Left cardiac atrium (tissue), 4 donors: ENCODE measurements at regions not wholly inside any gene's neighbourhood (a gene's known extent, or its start where the extent isn't known, plus 50 kb on each side); places are given as distances from the start of the nearest gene placed in this dataset.
"Not testable (repeated sequence)": the region's sequence is repeated elsewhere in the genome, so short reads cannot be mapped to it uniquely, and the experiment has no call there.

Source experiments
- ATAC-seq, 2 donors: fragments of 200-7000 bp; cut with Tn5 transposase; one replicate each; pipeline ENCODE4 v1.9.1; 2020; ENCODE audit warnings: mild to moderate bottlenecking in 2 of 2, moderate library complexity in 2 of 2
- DNase-seq: peaks from one replicate; pipeline ENCODE4 v3.0.0-alpha.2; 2020
- intact Hi-C, 2 donors: fragments of 100-400 bp; cut with DNase I; formaldehyde crosslinking; loops; one replicate each; pipeline versions ENCODE4 v1.14.1 to v1.15.1; 2022 to 2023
- donor health status: DM: no; HTN: yes; CAD: no.
- donor health status: DM: no; HTN: yes; CAD: no; lungs with severe emphysema.
- donor health status: DM: yes; HTN: yes; CAD: no.
- donor health status: Dilated cardiomyopathy.

- no peak for DNase-seq
- no peak for ATAC-seq
- intact Hi-C loops = no loop called here
Observed at GRCh38 chr21:14673649-14674048, 127.5 kb upstream of the SAMSN1 start.

DNA sequence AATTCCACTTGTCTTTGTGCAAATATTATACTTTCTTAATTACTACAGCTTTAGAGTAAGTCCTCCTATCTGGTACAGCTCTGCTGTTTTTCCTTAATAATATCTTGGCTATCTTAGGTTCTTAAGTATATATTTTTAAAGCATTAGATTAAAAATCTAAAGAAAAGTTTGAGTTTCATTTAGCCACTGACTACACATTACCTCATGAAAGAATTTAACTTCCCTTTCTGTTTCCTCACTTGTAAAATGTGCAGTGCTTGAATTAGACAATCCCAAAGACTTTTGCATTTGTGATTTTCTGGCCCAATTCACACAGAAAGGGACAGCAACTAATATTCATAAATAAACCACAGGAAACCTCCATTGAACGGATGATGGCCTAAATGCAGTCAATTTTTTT, 126.4 kb upstream of the SAMSN1 start:
- intact Hi-C loops = no loop called here
- no peak for DNase-seq

DNA sequence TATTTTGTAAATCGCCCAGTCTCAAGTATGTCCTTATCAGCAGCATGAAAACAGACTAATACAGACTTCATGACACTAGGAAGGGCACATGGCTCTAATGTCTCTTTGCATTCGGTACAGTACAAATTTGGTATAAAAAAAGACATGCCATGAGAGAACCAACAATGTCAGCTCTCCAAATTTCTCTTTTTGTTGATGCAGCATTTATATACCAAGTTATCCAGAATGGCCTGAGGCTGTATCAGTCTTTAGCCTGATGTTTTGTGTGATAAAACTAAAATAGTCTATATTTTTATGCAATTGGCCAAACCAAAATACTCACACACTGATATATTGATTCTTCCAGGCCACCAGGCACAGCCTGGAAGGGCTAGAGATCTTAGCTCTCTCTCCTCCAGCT, 124.3 kb upstream of the SAMSN1 start:
- no peak for ATAC-seq
- DNase-seq = no peak
- intact Hi-C loops = no loop called here

More for the DNA sequence above, 126.4 kb upstream of the SAMSN1 start:
- ATAC-seq = no peak

DNA sequence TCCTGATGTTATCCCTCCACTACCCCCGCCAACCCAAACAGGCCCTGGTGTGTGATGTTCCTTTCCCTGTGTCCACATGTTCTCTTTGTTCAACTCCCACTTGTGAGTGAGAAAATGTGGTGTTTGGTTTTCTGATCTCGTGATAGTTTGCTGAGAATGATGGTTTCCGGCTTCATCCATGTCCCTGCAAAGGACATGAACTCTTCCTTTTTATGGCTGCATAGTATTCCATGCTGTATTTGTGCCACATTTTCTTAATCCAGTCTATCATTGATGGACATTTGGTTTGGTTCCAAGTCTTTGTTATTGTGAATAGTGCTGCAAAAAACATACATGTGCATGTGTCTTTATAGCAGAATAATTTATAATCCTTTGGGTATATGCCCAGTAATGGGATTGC, 123.0 kb upstream of the SAMSN1 start:
- intact Hi-C loops, ATAC-seq: not testable (repeated sequence)

GRCh38 chr21:14657241-14658008, 111.3 kb upstream of the SAMSN1 start:
- ATAC-seq (no peak), DNase-seq (no peak)
- intact Hi-C loops = no loop called here

More for the DNA sequence above, 123.0 kb upstream of the SAMSN1 start:
- DNase-seq = not testable (repeated sequence)

- no peak for ATAC-seq
- intact Hi-C loops = no loop called here
- no peak for DNase-seq
Observed at GRCh38 chr21:14646893-14647292, 100.8 kb upstream of the SAMSN1 start.

- intact Hi-C loops = no loop called here
- DNase-seq (no peak), ATAC-seq (no peak)
Observed at GRCh38 chr21:14645702-14646101, 99.6 kb upstream of the SAMSN1 start.

GRCh38 chr21:14632359-14632758, 86.2 kb upstream of the SAMSN1 start:
- DNase-seq (no peak), ATAC-seq (no peak)
- intact Hi-C loops = no loop called here

GRCh38 chr21:14630556-14631069, 84.5 kb upstream of the SAMSN1 start:
- no peak for DNase-seq
- ATAC-seq = no peak
- intact Hi-C loops = no loop called here

DNA sequence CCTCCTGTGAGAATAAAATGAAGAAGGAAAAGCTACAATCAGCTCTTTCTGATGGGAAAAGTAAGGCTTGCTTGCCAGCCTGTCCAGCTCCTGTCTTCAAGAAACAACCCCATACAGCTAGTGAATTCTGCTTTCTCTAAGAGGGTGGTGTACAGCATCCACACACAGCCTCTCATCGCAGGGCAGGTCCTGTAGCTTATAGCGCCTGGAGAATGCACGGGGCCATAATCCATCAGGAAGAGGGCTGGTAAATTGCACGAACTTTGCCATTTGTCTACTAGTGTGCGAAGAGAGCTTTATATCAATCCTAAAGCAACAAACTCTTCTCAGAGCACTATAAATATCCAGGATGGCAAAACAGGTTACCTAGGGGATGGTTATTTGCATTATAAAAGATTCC, 83.3 kb upstream of the SAMSN1 start:
- no peak for DNase-seq
- no peak for ATAC-seq
- intact Hi-C loops = no loop called here

GRCh38 chr21:14623079-14623478, 77.0 kb upstream of the SAMSN1 start:
- DNase-seq, ATAC-seq, intact Hi-C loops: not testable (repeated sequence)

DNA sequence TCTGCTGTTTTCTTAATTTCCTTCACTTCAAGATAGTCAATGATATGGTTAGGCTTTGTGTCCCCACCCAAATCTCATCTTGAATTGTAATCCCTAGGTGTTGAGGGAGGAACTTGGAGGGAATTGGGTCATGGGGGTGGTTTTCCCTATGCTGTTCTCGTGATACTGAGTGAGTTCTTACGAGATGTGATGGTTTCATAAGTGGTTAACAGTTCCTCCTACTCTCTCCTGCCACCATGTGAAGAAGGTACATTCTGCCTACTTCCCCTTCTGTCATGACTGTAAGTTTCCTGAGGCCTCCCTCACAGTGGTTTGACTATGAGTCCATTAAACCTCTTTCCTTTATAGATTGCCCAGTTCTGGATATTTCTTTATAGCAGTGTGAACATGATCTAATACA, 74.0 kb upstream of the SAMSN1 start:
- DNase-seq = no peak
- intact Hi-C loops = no loop called here
- ATAC-seq = no peak

DNA sequence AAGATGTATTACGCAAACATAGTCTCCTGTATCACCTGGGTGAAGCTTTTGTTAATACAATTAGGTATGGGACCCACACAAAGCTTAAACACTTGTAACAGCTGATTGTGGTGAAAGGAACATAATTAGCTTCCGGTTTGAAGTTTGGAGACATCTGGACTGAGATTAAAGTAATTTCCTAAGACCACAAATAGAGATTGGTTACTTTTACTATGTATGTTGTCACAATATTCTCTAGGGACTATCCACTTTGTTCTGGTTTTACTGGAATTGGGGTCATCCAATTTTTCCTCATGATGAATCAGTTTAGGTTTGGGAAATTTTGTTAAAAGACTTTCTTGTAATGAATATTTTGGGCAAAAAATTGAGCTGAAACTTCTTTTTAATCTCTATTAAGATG, 71.8 kb upstream of the SAMSN1 start:
- DNase-seq (no peak), ATAC-seq (no peak)
- intact Hi-C loops = no loop called here

GRCh38 chr21:14617040-14617393, 70.9 kb upstream of the SAMSN1 start:
- ATAC-seq (no peak), DNase-seq (no peak)
- intact Hi-C loops = no loop called here

- DNase-seq (no peak), ATAC-seq (no peak)
- intact Hi-C loops = no loop called here
Observed at GRCh38 chr21:14616380-14617039, 70.4 kb upstream of the SAMSN1 start.

DNA sequence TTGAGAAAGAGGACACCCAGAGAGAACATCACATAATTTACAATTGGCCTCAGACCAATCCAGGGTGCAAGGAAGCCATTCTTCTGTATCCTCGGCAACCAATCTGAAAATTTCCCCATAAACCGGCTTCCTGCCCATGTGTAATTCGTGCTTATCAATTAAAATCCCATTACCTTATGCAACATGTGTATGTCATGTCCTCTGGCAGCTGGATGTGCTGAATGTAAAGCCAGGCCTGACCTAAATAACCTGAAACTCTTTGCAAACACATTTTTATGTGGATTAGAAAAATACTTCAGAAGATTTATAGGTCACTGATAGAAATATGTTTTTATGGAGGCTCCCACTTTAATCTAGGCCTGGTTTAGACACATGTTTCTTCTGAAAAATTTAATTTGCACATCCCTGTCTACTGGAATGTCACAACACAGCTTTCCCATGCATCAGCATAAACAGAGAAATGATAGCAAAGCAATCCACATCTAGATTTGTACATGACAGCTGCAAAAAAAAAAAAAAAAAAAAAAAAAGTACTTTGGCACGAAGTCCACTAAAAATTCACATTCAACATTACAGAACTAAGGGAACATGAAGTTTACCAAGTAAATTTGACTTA, 69.4 kb upstream of the SAMSN1 start:
- ATAC-seq = no peak
- intact Hi-C loops = no loop called here

DNA sequence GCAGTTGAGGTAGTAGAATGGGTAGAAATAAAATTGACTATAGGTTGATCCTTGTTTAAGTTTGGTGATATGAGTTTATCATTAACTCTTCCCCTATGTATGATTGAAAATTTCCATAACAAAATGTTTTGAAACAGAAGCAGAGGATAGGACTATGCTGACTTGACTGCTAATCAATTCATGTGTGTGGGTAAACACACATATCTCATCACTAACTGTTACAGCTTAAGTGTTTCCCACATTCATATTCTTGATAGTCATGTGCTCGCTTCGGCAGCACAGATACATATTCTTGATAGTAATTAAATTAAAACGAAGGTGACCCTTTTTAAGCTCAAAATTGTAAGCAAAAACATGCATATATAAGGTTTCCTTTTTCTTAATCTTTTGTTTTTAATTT, 68.2 kb upstream of the SAMSN1 start:
- intact Hi-C loops = no loop called here

More for the DNA sequence above, 69.4 kb upstream of the SAMSN1 start:
- DNase-seq = no peak

DNA sequence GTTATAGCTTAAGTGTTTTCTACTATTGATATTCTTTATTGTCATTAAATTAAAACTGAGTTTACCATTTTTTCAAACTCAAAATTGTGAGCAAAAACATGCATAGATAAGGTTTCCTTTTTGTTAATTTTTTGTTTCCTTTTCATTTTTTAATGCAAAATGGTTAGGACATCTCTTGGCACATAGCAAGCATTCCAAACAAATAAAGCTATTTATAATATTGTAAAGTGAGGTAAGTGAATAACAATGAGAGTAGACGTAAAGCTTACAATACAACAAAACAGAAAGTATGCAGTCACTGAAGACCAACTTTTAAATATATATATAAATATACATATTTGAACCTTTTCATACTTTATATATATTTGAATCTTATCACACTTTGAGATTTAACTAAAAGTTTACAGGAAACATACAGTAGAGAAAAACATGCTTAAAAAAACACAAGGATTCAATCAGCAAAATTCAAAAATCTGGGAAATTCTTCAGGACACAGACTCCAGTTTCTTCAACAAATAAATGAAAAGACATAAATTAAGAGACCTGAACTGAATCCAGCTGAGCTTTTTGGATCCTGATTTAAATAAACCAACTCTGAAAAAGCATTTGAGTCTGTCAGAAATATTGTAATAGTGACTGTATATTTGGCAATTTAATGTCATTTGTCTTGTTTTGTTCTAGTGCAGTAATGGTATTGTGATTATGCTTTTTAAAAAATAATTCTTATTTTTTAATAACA, 67.5 kb upstream of the SAMSN1 start:
- no peak for DNase-seq
- intact Hi-C loops = no loop called here
- no peak for ATAC-seq

More for the DNA sequence above, 68.2 kb upstream of the SAMSN1 start:
- no peak for DNase-seq
- no peak for ATAC-seq

DNA sequence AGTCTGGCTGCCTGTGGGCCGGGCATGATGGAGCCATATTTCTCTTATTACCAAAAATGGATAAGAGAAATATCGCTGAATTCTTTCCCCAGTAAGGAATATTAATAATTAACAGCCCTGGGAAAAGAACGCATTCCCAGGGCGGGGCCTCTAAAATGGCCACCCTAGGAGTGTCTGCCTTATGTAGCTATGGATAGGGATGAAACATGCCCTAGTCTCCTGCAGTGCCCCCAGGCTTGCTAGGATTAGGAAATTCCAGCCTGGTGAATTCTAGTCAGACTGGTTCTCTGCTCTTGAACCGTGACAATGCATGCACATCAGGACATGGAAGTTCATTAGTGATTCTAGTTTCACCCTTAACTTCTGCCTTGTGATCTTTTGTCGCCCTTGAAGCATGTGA, 64.0 kb upstream of the SAMSN1 start:
- ATAC-seq, intact Hi-C loops, DNase-seq: not testable (repeated sequence)

DNA sequence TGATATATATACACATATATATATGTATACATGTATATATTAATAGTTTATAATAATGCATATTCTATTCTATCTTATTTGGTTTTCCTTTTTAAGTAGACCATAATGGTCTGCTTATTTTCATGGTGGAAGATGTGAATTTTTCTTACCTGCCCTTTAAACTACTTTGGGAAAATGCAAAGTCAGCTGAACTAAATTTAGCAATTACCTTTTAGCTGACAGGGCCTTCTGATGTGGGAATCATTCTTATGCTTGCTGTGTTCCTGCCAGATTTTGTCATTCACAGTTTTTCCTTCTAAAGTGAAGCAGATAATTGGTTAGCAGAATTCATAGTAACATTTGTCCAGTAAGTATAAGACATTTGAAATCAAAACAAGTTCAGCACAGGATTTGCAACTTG, 63.2 kb upstream of the SAMSN1 start:
- no peak for DNase-seq
- intact Hi-C loops = no loop called here
- ATAC-seq = no peak
